C4-2B (cell line): ENCODE measurements at regions not wholly inside any gene's neighbourhood (a gene's known extent, or its start where the extent isn't known, plus 50 kb on each side); places are given as distances from the start of the nearest gene placed in this dataset.

Experiments used
- ZFX ChIP-seq: fragments of 450-650 bp; IDR thresholded peaks from 2 replicates; pipeline ENCODE4 v1.6.1; 2017
- TF ChIP-seq, protein P1 (sequence below): fragments of 450-650 bp; conservative IDR thresholded peaks from 2 replicates; pipeline ENCODE4 v1.5.1; 2017; ENCODE audit warnings: mild to moderate bottlenecking

DNA sequence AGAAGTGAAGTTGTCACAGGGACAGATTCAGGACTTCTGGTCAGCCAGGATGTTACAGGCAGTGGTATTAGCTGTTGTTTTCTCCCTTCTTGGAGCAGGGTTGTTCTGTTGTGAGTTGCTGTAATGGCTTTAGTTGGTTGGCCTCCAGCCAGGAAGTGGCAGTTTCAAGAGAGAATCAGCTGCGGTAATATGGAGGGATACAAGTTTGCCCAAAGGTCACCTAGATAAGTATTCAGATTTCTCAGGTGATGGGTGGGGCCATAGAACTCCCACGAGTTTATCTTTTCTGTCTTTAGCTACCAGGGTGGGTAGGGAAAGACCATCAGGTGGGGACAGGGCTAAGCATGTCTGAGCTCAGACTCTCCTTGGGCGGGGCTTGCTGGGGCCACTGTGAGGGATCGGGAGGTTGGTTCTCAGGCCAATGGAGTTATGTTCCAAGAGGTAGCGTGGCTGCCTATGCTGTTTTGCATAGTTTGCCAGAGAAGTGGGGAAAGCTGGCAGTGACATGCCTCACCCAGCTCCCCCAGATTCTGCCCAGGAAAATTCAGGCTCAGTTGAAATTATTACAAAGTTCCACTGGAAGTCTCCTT lies 640.4 kb upstream of the CHAC2 start:
- TF ChIP-seq, protein P1, sequence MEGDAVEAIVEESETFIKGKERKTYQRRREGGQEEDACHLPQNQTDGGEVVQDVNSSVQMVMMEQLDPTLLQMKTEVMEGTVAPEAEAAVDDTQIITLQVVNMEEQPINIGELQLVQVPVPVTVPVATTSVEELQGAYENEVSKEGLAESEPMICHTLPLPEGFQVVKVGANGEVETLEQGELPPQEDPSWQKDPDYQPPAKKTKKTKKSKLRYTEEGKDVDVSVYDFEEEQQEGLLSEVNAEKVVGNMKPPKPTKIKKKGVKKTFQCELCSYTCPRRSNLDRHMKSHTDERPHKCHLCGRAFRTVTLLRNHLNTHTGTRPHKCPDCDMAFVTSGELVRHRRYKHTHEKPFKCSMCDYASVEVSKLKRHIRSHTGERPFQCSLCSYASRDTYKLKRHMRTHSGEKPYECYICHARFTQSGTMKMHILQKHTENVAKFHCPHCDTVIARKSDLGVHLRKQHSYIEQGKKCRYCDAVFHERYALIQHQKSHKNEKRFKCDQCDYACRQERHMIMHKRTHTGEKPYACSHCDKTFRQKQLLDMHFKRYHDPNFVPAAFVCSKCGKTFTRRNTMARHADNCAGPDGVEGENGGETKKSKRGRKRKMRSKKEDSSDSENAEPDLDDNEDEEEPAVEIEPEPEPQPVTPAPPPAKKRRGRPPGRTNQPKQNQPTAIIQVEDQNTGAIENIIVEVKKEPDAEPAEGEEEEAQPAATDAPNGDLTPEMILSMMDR = no peak
- no peak for TF ChIP-seq ZFX
